ENCODE measurements at regions not wholly inside any gene's neighbourhood (a gene's known extent, or its start where the extent isn't known, plus 50 kb on each side); places are given as distances from the start of the nearest gene placed in this dataset.

DNA sequence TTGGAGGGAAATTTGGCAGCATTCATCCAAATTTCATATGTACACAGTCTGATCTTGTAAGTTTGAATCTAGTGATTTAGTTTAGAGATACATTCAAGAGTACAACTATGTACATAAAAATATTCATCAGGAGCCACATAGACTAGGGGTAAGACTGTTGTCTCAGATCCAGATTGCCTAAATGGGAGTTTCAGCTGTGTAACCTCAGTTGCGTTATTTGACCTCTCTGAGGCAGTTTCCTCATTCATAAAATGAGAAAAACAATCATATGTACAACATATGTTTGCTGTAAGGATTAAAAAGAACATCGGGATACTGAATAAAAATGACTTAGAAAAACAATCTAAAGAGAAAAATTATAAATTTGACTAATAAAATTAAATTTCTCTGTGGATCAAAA lies 577.5 kb downstream of the RPL10L start:
- TF ChIP-seq RARB (CRISPR knock-in tag; IDR thresholded peaks at IDR 0.05), result no peak
- TF ChIP-seq PATZ1 (CRISPR knock-in tag; IDR thresholded peaks at IDR 0.05; ENCODE audit: borderline replicate concordance), result no peak
- TF ChIP-seq POU6F1 (CRISPR knock-in tag; IDR thresholded peaks at IDR 0.05; ENCODE audit: borderline replicate concordance, low read depth), result no peak
- no peak for TF ChIP-seq TSHZ2 (CRISPR knock-in tag; IDR thresholded peaks at IDR 0.05)
- TF ChIP-seq BACH2 (CRISPR knock-in tag; IDR thresholded peaks at IDR 0.05; ENCODE audit: borderline replicate concordance), result no peak
- no peak for TF ChIP-seq ARNTL (CRISPR knock-in tag; IDR thresholded peaks at IDR 0.05; ENCODE audit: borderline replicate concordance, low read depth)
- TF ChIP-seq, protein P1, sequence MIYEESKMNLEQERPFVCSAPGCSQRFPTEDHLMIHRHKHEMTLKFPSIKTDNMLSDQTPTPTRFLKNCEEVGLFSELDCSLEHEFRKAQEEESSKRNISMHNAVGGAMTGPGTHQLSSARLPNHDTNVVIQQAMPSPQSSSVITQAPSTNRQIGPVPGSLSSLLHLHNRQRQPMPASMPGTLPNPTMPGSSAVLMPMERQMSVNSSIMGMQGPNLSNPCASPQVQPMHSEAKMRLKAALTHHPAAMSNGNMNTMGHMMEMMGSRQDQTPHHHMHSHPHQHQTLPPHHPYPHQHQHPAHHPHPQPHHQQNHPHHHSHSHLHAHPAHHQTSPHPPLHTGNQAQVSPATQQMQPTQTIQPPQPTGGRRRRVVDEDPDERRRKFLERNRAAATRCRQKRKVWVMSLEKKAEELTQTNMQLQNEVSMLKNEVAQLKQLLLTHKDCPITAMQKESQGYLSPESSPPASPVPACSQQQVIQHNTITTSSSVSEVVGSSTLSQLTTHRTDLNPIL (CRISPR knock-in tag; IDR thresholded peaks at IDR 0.05; ENCODE audit: low read depth), result no peak
- no peak for TF ChIP-seq ISL1 (CRISPR knock-in tag; IDR thresholded peaks at IDR 0.05)
- TF ChIP-seq ZNF565 (CRISPR knock-in tag; conservative IDR thresholded peaks at IDR 0.05; ENCODE audit: low read depth), result no peak
- TF ChIP-seq CSRNP3 (CRISPR knock-in tag; IDR thresholded peaks at IDR 0.05), result no peak
- TF ChIP-seq ZNF8 (CRISPR knock-in tag; IDR thresholded peaks at IDR 0.05), result no peak
- no peak for ATAC-seq

- ATAC-seq, result peak; percentile 54
These were observed 587.7 kb downstream of the RPL10L start for GRCh38 chr14:46063872-46064271.

More at GRCh38 chr14:46063872-46064271, 587.7 kb downstream of the RPL10L start:
- TF ChIP-seq POU6F1 (CRISPR knock-in tag; IDR thresholded peaks at IDR 0.05; ENCODE audit: borderline replicate concordance, low read depth) (no peak), SNAI2 (CRISPR knock-in tag; IDR thresholded peaks at IDR 0.05) (no peak), GLIS3 (CRISPR knock-in tag; IDR thresholded peaks at IDR 0.05) (no peak), RARB (CRISPR knock-in tag; IDR thresholded peaks at IDR 0.05) (no peak), TSHZ2 (CRISPR knock-in tag; IDR thresholded peaks at IDR 0.05) (no peak), ZC3H10 (CRISPR knock-in tag; IDR thresholded peaks at IDR 0.05) (no peak), ZNF8 (CRISPR knock-in tag; IDR thresholded peaks at IDR 0.05) (no peak), PPARA (CRISPR knock-in tag; IDR thresholded peaks at IDR 0.05; ENCODE audit: borderline replicate concordance) (no peak), TCF4 (CRISPR knock-in tag; IDR thresholded peaks at IDR 0.05; ENCODE audit: borderline replicate concordance) (no peak), TOX (CRISPR knock-in tag; IDR thresholded peaks at IDR 0.05; ENCODE audit: borderline replicate concordance) (no peak)
- TF ChIP-seq, protein P1 (CRISPR knock-in tag; IDR thresholded peaks at IDR 0.05; ENCODE audit: low read depth), result no peak
